ENCODE measurements at regions not wholly inside any gene's neighbourhood (a gene's known extent, or its start where the extent isn't known, plus 50 kb on each side); places are given as distances from the start of the nearest gene placed in this dataset.

GRCh38 chr6:139943391-139943790, 568.9 kb upstream of the CITED2 start:
- ChIA-PET POLR2A (no interaction called here), CTCF (no interaction called here)
- no peaks in the 10 kb centered on the region for H3K27me3 Mint-ChIP-seq (ENCODE audit: insufficient read depth, unreplicated experiment)
- no peaks in the 10 kb centered on the region for H3K36me3 Mint-ChIP-seq (ENCODE audit: insufficient read depth, unreplicated experiment)
- no peaks in the 10 kb centered on the region for H3K4me1 Mint-ChIP-seq (ENCODE audit: low read depth, unreplicated experiment)
- Histone ChIP-seq H3K27me3 (replicated peaks; ENCODE audit: control insufficient read depth, insufficient read depth, low read length) (no peaks in the 10 kb centered on the region), H3K4me1 (no peaks in the 10 kb centered on the region), H3K4me3 (ENCODE audit: low read depth, low read length) (no peak overlapping the region), H3K9me3 (no peaks in the 10 kb centered on the region), H3K36me3 (ENCODE audit: control insufficient read depth, insufficient read depth, low read length) (no peaks in the 10 kb centered on the region)
- no peak overlapping the region for H3K4me3 Mint-ChIP-seq (ENCODE audit: unreplicated experiment)
- DNase-seq: no peak
- BruUV-seq (replicated peaks): no TSS peak
- H3K27ac Mint-ChIP-seq (ENCODE audit: unreplicated experiment): no peak overlapping the region
- intact Hi-C loops (cut with micrococcal nuclease; ENCODE audit: unreplicated experiment): no loop called here
- TF ChIP-seq CTCF (IDR thresholded peaks at IDR 0.05; ENCODE audit: insufficient read depth in 1 of 2, low read depth in 1 of 2, low read length in 1 of 2, severe bottlenecking in 1 of 2, unreplicated experiment in 1 of 2): no peak
- peaks cover 15% of the 10 kb centered on the region for H3K9me3 Mint-ChIP-seq (ENCODE audit: unreplicated experiment)

GRCh38 chr6:139942331-139942730, 567.9 kb upstream of the CITED2 start:
- no peaks in the 10 kb centered on the region for H3K9me3 ChIP-seq
- ChIA-PET POLR2A (no interaction called here), CTCF (no interaction called here)
- DNase-seq: no peak
- H3K4me3 ChIP-seq (ENCODE audit: low read depth, low read length): no peak overlapping the region
- H3K36me3 Mint-ChIP-seq (ENCODE audit: insufficient read depth, unreplicated experiment): no peaks in the 10 kb centered on the region
- intact Hi-C loops (cut with micrococcal nuclease; ENCODE audit: unreplicated experiment): no loop called here
- no peaks in the 10 kb centered on the region for H3K27me3 ChIP-seq (replicated peaks; ENCODE audit: control insufficient read depth, insufficient read depth, low read length)
- no peak for TF ChIP-seq CTCF (IDR thresholded peaks at IDR 0.05; ENCODE audit: insufficient read depth in 1 of 2, low read depth in 1 of 2, low read length in 1 of 2, severe bottlenecking in 1 of 2, unreplicated experiment in 1 of 2)
- peaks cover 14% of the 10 kb centered on the region for H3K9me3 Mint-ChIP-seq (ENCODE audit: unreplicated experiment)
- H3K4me1 Mint-ChIP-seq (ENCODE audit: low read depth, unreplicated experiment): no peaks in the 10 kb centered on the region
- no peak overlapping the region for H3K4me3 Mint-ChIP-seq (ENCODE audit: unreplicated experiment)
- H3K4me1 ChIP-seq: no peaks in the 10 kb centered on the region
- no peaks in the 10 kb centered on the region for H3K27me3 Mint-ChIP-seq (ENCODE audit: insufficient read depth, unreplicated experiment)
- BruUV-seq (replicated peaks): no TSS peak
- no peaks in the 10 kb centered on the region for H3K36me3 ChIP-seq (ENCODE audit: control insufficient read depth, insufficient read depth, low read length)
- no peak overlapping the region for H3K27ac Mint-ChIP-seq (ENCODE audit: unreplicated experiment)

GRCh38 chr6:139941826-139942225, 567.4 kb upstream of the CITED2 start:
- H3K36me3 ChIP-seq (ENCODE audit: control insufficient read depth, insufficient read depth, low read length): no peaks in the 10 kb centered on the region
- Mint-ChIP-seq H3K4me1 (ENCODE audit: low read depth, unreplicated experiment) (no peaks in the 10 kb centered on the region), H3K36me3 (ENCODE audit: insufficient read depth, unreplicated experiment) (no peaks in the 10 kb centered on the region), H3K9me3 (ENCODE audit: unreplicated experiment) (peaks cover 9% of the 10 kb centered on the region), H3K27ac (ENCODE audit: unreplicated experiment) (no peak overlapping the region), H3K27me3 (ENCODE audit: insufficient read depth, unreplicated experiment) (no peaks in the 10 kb centered on the region), H3K4me3 (ENCODE audit: unreplicated experiment) (no peak overlapping the region)
- no peak overlapping the region for H3K4me3 ChIP-seq (ENCODE audit: low read depth, low read length)
- POLR2A ChIA-PET: no interaction called here
- no TSS peak for BruUV-seq (replicated peaks)
- no peaks in the 10 kb centered on the region for H3K4me1 ChIP-seq
- H3K27me3 ChIP-seq (replicated peaks; ENCODE audit: control insufficient read depth, insufficient read depth, low read length): no peaks in the 10 kb centered on the region
- no peak for TF ChIP-seq CTCF (IDR thresholded peaks at IDR 0.05; ENCODE audit: insufficient read depth in 1 of 2, low read depth in 1 of 2, low read length in 1 of 2, severe bottlenecking in 1 of 2, unreplicated experiment in 1 of 2)
- no peak for DNase-seq
- CTCF ChIA-PET: no interaction called here
- intact Hi-C loops (cut with micrococcal nuclease; ENCODE audit: unreplicated experiment): no loop called here
- H3K9me3 ChIP-seq: no peaks in the 10 kb centered on the region
